ENCODE measurements at regions not wholly inside any gene's neighbourhood (a gene's known extent, or its start where the extent isn't known, plus 50 kb on each side); places are given as distances from the start of the nearest gene placed in this dataset.

DNA sequence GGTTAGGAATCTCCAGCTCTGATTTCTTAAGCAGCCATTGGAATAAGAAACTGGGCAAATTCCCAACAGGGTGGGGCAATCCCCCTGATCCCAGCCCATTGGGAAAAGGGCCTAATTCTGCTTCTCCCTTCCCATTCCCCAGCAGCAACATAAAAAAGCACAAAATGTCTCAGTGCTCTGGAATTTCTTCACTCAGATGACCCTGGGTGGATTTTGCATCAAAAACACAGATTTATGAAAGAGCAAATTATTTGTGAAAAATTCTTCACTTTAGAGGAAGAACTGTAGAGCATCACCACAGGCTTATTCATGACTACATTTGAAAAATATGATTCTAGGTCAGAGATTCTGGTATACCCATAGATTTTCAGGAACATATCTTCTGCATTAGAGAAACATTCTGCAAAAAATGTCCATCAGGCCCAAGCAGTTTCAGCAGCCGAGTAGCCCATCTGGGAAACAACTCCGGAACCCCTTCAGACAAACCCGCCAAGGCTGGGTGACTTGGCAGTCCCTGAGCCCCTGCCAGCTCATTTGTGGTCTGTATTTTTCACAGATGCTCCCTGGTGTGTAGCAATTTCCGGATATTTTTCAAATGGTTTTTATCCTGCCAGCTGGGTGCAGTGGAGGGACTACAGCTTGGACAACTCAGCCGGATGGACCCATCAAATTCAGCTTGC, 102.1 kb upstream of the RANBP3L start:
- Histone ChIP-seq H3K4me2 (ENCODE audit: control insufficient read depth, insufficient read depth) (no peak overlapping the region), H2AFZ (ENCODE audit: control insufficient read depth, low read depth, low read length) (no peak overlapping the region), H3K9ac (ENCODE audit: control insufficient read depth, insufficient read depth, low read length) (no peak overlapping the region), H3K36me3 (ENCODE audit: control insufficient read depth in 2 of 2, insufficient read depth in 2 of 2, low read length in 1 of 2) (no peaks in the 10 kb centered on the region), H3K79me2 (ENCODE audit: control insufficient read depth, insufficient read depth, low read length) (no peaks in the 10 kb centered on the region), H3K27ac (ENCODE audit: control insufficient read depth, insufficient read depth) (no peak overlapping the region), H3K4me1 (ENCODE audit: control insufficient read depth, insufficient read depth, low read length) (no peaks in the 10 kb centered on the region), H4K20me1 (ENCODE audit: control insufficient read depth, insufficient read depth) (no peaks in the 10 kb centered on the region), H3K4me3 (no peak overlapping the region), H3K9me3 (replicated peaks; ENCODE audit: control insufficient read depth, insufficient read depth, low read length) (no peaks in the 10 kb centered on the region), H3K27me3 (replicated peaks in 1 of 2; ENCODE audit: control insufficient read depth in 2 of 2, insufficient read depth in 2 of 2, low read length in 1 of 2) (peaks cover 0 to 2% of the 10 kb centered on the region in 2 experiments; a peak in 2 of 4 replicates)
- in situ Hi-C loops (cut with MboI), result no loop called here
- POLR2A ChIA-PET, result no interaction called here
- no peak for FAIRE-seq
- SMC1A ChIA-PET (ENCODE audit: uncharacterized antibody, unreplicated experiment), result no interaction called here
- DNase-seq (ENCODE audit: low read depth, low spot score), result no peak
- ATAC-seq, result no peak
- RAD21 ChIA-PET (ENCODE audit: unreplicated experiment), result no interaction called here
- TF ChIP-seq, protein P1, sequence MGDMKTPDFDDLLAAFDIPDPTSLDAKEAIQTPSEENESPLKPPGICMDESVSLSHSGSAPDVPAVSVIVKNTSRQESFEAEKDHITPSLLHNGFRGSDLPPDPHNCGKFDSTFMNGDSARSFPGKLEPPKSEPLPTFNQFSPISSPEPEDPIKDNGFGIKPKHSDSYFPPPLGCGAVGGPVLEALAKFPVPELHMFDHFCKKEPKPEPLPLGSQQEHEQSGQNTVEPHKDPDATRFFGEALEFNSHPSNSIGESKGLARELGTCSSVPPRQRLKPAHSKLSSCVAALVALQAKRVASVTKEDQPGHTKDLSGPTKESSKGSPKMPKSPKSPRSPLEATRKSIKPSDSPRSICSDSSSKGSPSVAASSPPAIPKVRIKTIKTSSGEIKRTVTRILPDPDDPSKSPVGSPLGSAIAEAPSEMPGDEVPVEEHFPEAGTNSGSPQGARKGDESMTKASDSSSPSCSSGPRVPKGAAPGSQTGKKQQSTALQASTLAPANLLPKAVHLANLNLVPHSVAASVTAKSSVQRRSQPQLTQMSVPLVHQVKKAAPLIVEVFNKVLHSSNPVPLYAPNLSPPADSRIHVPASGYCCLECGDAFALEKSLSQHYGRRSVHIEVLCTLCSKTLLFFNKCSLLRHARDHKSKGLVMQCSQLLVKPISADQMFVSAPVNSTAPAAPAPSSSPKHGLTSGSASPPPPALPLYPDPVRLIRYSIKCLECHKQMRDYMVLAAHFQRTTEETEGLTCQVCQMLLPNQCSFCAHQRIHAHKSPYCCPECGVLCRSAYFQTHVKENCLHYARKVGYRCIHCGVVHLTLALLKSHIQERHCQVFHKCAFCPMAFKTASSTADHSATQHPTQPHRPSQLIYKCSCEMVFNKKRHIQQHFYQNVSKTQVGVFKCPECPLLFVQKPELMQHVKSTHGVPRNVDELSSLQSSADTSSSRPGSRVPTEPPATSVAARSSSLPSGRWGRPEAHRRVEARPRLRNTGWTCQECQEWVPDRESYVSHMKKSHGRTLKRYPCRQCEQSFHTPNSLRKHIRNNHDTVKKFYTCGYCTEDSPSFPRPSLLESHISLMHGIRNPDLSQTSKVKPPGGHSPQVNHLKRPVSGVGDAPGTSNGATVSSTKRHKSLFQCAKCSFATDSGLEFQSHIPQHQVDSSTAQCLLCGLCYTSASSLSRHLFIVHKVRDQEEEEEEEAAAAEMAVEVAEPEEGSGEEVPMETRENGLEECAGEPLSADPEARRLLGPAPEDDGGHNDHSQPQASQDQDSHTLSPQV (IDR thresholded peaks at IDR 0.05), result no peak
- WGBS (ENCODE audit: insufficient coverage, insufficient replicate concordance, low lambda C conversion rate, missing lambda C conversion rate), result 11% methylated on average over 5 of the region's 5 CpGs
- CTCF ChIA-PET, result interaction anchor here (0.9 to 3.4 kb wide), 3 partner anchors 12 to 102 kb away, joined by 3 to 13 read pairs (median 4); no protein-coding TSS in a partner anchor
- BruUV-seq (replicated peaks), result no TSS peak
- intact Hi-C loops (cut with micrococcal nuclease; ENCODE audit: unreplicated experiment), result no loop called here

DNA sequence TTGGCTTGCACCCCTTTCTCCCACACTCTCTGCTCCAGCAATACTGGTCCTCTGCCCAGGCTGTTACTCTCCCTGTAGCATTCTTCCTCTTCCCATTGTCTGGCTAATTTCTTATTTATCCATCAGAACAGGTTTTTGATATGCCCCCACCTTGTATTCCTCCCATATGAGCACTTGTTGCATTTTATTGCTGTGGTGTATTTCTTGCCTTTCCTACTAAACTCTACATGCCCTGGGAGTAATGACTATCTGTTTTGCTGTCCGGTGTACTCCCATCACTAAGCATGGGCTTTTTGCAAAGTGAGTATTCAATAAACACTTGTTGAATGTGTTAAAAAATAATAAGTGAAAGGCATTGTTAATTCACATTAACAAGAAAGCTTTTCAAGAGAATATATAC, 104.3 kb upstream of the RANBP3L start:
- in situ Hi-C loops (cut with MboI), result no loop called here
- 100% methylated on average over 1 of the region's 1 CpG for WGBS (ENCODE audit: insufficient coverage, insufficient replicate concordance, low lambda C conversion rate, missing lambda C conversion rate)
- no peak for FAIRE-seq

More for the DNA sequence above, 104.3 kb upstream of the RANBP3L start:
- no peaks in the 10 kb centered on the region for H3K79me2 ChIP-seq (ENCODE audit: control insufficient read depth, insufficient read depth, low read length)
- POLR2A ChIA-PET, result no interaction called here
- H3K4me2 ChIP-seq (ENCODE audit: control insufficient read depth, insufficient read depth), result no peak overlapping the region
- no peaks in the 10 kb centered on the region for H3K9me3 ChIP-seq (replicated peaks; ENCODE audit: control insufficient read depth, insufficient read depth, low read length)
- BruUV-seq (replicated peaks), result no TSS peak
- no peak for DNase-seq (ENCODE audit: low read depth, low spot score)
- no peak overlapping the region for H2AFZ ChIP-seq (ENCODE audit: control insufficient read depth, low read depth, low read length)
- RAD21 ChIA-PET (ENCODE audit: unreplicated experiment), result no interaction called here
- H3K4me3 ChIP-seq, result no peak overlapping the region
- no peaks in the 10 kb centered on the region for H3K36me3 ChIP-seq (ENCODE audit: control insufficient read depth in 2 of 2, insufficient read depth in 2 of 2, low read length in 1 of 2)
- no peaks in the 10 kb centered on the region for H3K4me1 ChIP-seq (ENCODE audit: control insufficient read depth, insufficient read depth, low read length)
- peaks cover 0 to 2% of the 10 kb centered on the region in 2 experiments; a peak in 2 of 4 replicates for H3K27me3 ChIP-seq (replicated peaks in 1 of 2; ENCODE audit: control insufficient read depth in 2 of 2, insufficient read depth in 2 of 2, low read length in 1 of 2)
- SMC1A ChIA-PET (ENCODE audit: uncharacterized antibody, unreplicated experiment), result no interaction called here
- H3K27ac ChIP-seq (ENCODE audit: control insufficient read depth, insufficient read depth), result no peak overlapping the region
- intact Hi-C loops (cut with micrococcal nuclease; ENCODE audit: unreplicated experiment), result no loop called here
- H3K9ac ChIP-seq (ENCODE audit: control insufficient read depth, insufficient read depth, low read length), result no peak overlapping the region
- CTCF ChIA-PET, result no interaction called here
- TF ChIP-seq PML (IDR thresholded peaks at IDR 0.05; ENCODE audit: low read length) (no peak), RAD21 (IDR thresholded peaks at IDR 0.05; ENCODE audit: insufficient read depth, low read depth, low read length) (no peak), RCOR1 (conservative IDR thresholded peaks at IDR 0.05; ENCODE audit: low read depth, low read length) (no peak), GATAD2B (conservative IDR thresholded peaks at IDR 0.05; ENCODE audit: low read depth) (no peak), CBFB (IDR thresholded peaks at IDR 0.05; ENCODE audit: low read depth) (no peak), SMC3 (IDR thresholded peaks at IDR 0.05; ENCODE audit: borderline replicate concordance, low read length) (no peak), GABPA (IDR thresholded peaks at IDR 0.05; ENCODE audit: low read depth) (no peak)
- ATAC-seq, result no peak
- H4K20me1 ChIP-seq (ENCODE audit: control insufficient read depth, insufficient read depth), result no peaks in the 10 kb centered on the region
